ENCODE measurements at regions not wholly inside any gene's neighbourhood (a gene's known extent, or its start where the extent isn't known, plus 50 kb on each side); places are given as distances from the start of the nearest gene placed in this dataset.

- no peaks in the 10 kb centered on the region for H3K36me3 ChIP-seq
These were observed 123.6 kb upstream of the DST start for GRCh38 chr6:56766139-56766805.

GRCh38 chr6:56765494-56765893, 122.8 kb upstream of the DST start:
- no peak for DNase-seq (ENCODE audit: low spot score in 2 of 2)
- no peaks in the 10 kb centered on the region for H3K27me3 ChIP-seq
- H3K4me1 ChIP-seq: peaks cover 0 to 39% of the 10 kb centered on the region in 2 donors
- TF ChIP-seq, protein P1, sequence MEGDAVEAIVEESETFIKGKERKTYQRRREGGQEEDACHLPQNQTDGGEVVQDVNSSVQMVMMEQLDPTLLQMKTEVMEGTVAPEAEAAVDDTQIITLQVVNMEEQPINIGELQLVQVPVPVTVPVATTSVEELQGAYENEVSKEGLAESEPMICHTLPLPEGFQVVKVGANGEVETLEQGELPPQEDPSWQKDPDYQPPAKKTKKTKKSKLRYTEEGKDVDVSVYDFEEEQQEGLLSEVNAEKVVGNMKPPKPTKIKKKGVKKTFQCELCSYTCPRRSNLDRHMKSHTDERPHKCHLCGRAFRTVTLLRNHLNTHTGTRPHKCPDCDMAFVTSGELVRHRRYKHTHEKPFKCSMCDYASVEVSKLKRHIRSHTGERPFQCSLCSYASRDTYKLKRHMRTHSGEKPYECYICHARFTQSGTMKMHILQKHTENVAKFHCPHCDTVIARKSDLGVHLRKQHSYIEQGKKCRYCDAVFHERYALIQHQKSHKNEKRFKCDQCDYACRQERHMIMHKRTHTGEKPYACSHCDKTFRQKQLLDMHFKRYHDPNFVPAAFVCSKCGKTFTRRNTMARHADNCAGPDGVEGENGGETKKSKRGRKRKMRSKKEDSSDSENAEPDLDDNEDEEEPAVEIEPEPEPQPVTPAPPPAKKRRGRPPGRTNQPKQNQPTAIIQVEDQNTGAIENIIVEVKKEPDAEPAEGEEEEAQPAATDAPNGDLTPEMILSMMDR (IDR thresholded peaks at IDR 0.05): no peak
- no peaks in the 10 kb centered on the region for H3K9me3 ChIP-seq
- H3K36me3 ChIP-seq: no peaks in the 10 kb centered on the region
- no peak overlapping the region for H3K4me3 ChIP-seq
- intact Hi-C loops (cut with DNase I): no loop called here
- no peak overlapping the region for H3K27ac ChIP-seq

More at GRCh38 chr6:56766139-56766805, 123.6 kb upstream of the DST start:
- intact Hi-C loops (cut with DNase I): no loop called here
- Histone ChIP-seq H3K27ac (peak overlapping the region in 1 of 2 donors; percentile 22), H3K4me3 (no peak overlapping the region), H3K4me1 (peaks cover under 1 to 44% of the 10 kb centered on the region in 2 donors), H3K9me3 (no peaks in the 10 kb centered on the region), H3K27me3 (no peaks in the 10 kb centered on the region)
- DNase-seq (ENCODE audit: low spot score in 2 of 2): no peak
- TF ChIP-seq, protein P1 (IDR thresholded peaks at IDR 0.05): no peak

GRCh38 chr6:56764081-56764566, 121.4 kb upstream of the DST start:
- no peaks in the 10 kb centered on the region for H3K27me3 ChIP-seq
- TF ChIP-seq, protein P1 (IDR thresholded peaks at IDR 0.05): peak; percentile 23 to 39 (median 37)
- no peaks in the 10 kb centered on the region for H3K9me3 ChIP-seq
- H3K27ac ChIP-seq: peak overlapping the region in 1 of 2 donors; percentile 28
- H3K36me3 ChIP-seq: no peaks in the 10 kb centered on the region
- DNase-seq (ENCODE audit: low spot score in 2 of 2): no peak
- H3K4me1 ChIP-seq: peaks cover 0 to 30% of the 10 kb centered on the region in 2 donors
- intact Hi-C loops (cut with DNase I): no loop called here
- no peak overlapping the region for H3K4me3 ChIP-seq

DNA sequence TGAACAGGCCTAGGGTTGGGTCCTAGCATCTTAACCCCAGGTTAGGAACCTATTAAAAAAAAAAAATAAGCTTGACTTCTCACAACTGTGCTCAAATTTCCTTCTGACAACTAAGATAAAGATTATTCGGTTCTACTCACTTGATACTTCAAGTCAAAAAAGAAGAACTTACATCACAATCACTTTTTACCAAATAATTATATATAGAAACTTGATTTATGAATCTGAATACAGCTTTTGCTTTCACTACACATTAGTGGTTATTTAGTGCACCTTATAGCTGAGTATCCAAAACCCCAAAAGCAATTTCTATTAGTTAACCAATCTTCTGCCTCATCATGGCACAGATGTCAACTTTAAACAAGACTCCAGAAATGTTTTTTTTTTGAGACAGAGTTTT, 119.0 kb upstream of the DST start:
- intact Hi-C loops (cut with DNase I): no loop called here
- DNase-seq (ENCODE audit: low spot score in 2 of 2): no peak
- H3K27ac ChIP-seq: no peak overlapping the region
- no peaks in the 10 kb centered on the region for H3K9me3 ChIP-seq
- TF ChIP-seq, protein P1 (IDR thresholded peaks at IDR 0.05): no peak
- no peaks in the 10 kb centered on the region for H3K27me3 ChIP-seq
- peaks cover 0 to 33% of the 10 kb centered on the region in 2 donors for H3K4me1 ChIP-seq
- H3K36me3 ChIP-seq: no peaks in the 10 kb centered on the region
- no peak overlapping the region for H3K4me3 ChIP-seq

DNA sequence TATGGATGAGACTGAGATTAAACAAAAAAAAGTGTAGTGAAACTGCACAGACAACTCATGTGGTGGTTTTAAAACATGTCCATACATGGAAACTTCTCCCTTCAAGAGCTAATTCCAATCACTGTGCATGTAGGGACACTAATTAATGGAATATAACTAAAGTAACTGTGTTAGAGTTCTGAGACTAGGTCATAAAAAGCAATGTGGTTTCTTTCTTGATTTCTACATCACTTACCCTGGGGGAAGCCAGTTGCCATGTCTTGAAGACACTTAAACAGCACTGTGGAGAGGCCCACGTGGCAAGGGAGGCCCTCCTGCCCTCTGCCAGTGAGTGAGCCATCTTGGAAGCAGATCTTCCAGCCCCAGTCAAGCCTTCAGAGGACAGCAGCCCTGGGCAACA, 118.2 kb upstream of the DST start:
- TF ChIP-seq, protein P1 (IDR thresholded peaks at IDR 0.05): no peak
- H3K27ac ChIP-seq: no peak overlapping the region
- H3K36me3 ChIP-seq: no peaks in the 10 kb centered on the region
- H3K4me1 ChIP-seq: peaks cover 0 to 35% of the 10 kb centered on the region in 2 donors
- H3K4me3 ChIP-seq: no peak overlapping the region
- intact Hi-C loops (cut with DNase I): no loop called here
- DNase-seq (ENCODE audit: low spot score in 2 of 2): no peak
- no peaks in the 10 kb centered on the region for H3K9me3 ChIP-seq
- no peaks in the 10 kb centered on the region for H3K27me3 ChIP-seq

All from ascending aorta (tissue), 2 donors.